ENCODE measurements at regions not wholly inside any gene's neighbourhood (a gene's known extent, or its start where the extent isn't known, plus 50 kb on each side); places are given as distances from the start of the nearest gene placed in this dataset.

GRCh38 chr10:121291376-121291775, 306.9 kb downstream of the FGFR2 start:
- no peaks in the 10 kb centered on the region for H3K9me3 Mint-ChIP-seq (ENCODE audit: unreplicated experiment)
- H2AFZ ChIP-seq (ENCODE audit: low read depth, low read length): no peak overlapping the region

GRCh38 chr10:121291823-121292222, 306.4 kb downstream of the FGFR2 start:
- H3K4me3 ChIP-seq (ENCODE audit: insufficient read depth, low read depth, low read length): no peak overlapping the region
- no peaks in the 10 kb centered on the region for H3K9me3 Mint-ChIP-seq (ENCODE audit: unreplicated experiment)
- peaks cover 3% of the 10 kb centered on the region for H3K9me3 ChIP-seq (ENCODE audit: insufficient read depth, low read depth, low read length)
- H3K27me3 ChIP-seq (ENCODE audit: insufficient read depth, low read length): no peaks in the 10 kb centered on the region
- no peaks in the 10 kb centered on the region for H3K4me1 Mint-ChIP-seq (ENCODE audit: low read depth, unreplicated experiment)
- H2AFZ ChIP-seq (ENCODE audit: low read depth, low read length): no peak overlapping the region
- H3K36me3 ChIP-seq (ENCODE audit: insufficient read depth, low read length): no peaks in the 10 kb centered on the region
- H3K4me1 ChIP-seq (ENCODE audit: insufficient read depth, low read length): no peaks in the 10 kb centered on the region
- no peaks in the 10 kb centered on the region for H3K79me2 ChIP-seq (ENCODE audit: insufficient read depth, low read length)
- H3K36me3 Mint-ChIP-seq (ENCODE audit: low read depth, unreplicated experiment): no peaks in the 10 kb centered on the region
- H4K20me1 ChIP-seq (ENCODE audit: insufficient read depth, low read length): no peaks in the 10 kb centered on the region
- H3K27me3 Mint-ChIP-seq (ENCODE audit: low read depth, unreplicated experiment): peaks cover 39% of the 10 kb centered on the region
- no peak overlapping the region for H3K9ac ChIP-seq (ENCODE audit: low read length)
- TF ChIP-seq CTCF (IDR thresholded peaks at IDR 0.05; ENCODE audit: insufficient read depth, low read depth, low read length) (no peak), EZH2 (IDR thresholded peaks at IDR 0.05; ENCODE audit: insufficient read depth, low read length) (no peak)
- no peak for DNase-seq (ENCODE audit: low read depth)
- no peak for FAIRE-seq
- H3K27ac Mint-ChIP-seq (ENCODE audit: unreplicated experiment): no peak overlapping the region
- H3K4me3 Mint-ChIP-seq (ENCODE audit: unreplicated experiment): no peak overlapping the region
- H3K4me2 ChIP-seq (ENCODE audit: low read length): no peak overlapping the region
- no peak overlapping the region for H3K27ac ChIP-seq (ENCODE audit: low read depth, low read length)

More at GRCh38 chr10:121291376-121291775, 306.9 kb downstream of the FGFR2 start:
- Histone ChIP-seq H4K20me1 (ENCODE audit: insufficient read depth, low read length) (no peaks in the 10 kb centered on the region), H3K9me3 (ENCODE audit: insufficient read depth, low read depth, low read length) (peaks cover 3% of the 10 kb centered on the region), H3K4me1 (ENCODE audit: insufficient read depth, low read length) (no peaks in the 10 kb centered on the region), H3K27ac (ENCODE audit: low read depth, low read length) (no peak overlapping the region), H3K4me3 (ENCODE audit: insufficient read depth, low read depth, low read length) (no peak overlapping the region), H3K27me3 (ENCODE audit: insufficient read depth, low read length) (no peaks in the 10 kb centered on the region), H3K9ac (ENCODE audit: low read length) (no peak overlapping the region), H3K36me3 (ENCODE audit: insufficient read depth, low read length) (no peaks in the 10 kb centered on the region), H3K79me2 (ENCODE audit: insufficient read depth, low read length) (no peaks in the 10 kb centered on the region), H3K4me2 (ENCODE audit: low read length) (no peak overlapping the region)
- Mint-ChIP-seq H3K4me1 (ENCODE audit: low read depth, unreplicated experiment) (no peaks in the 10 kb centered on the region), H3K4me3 (ENCODE audit: unreplicated experiment) (no peak overlapping the region), H3K27me3 (ENCODE audit: low read depth, unreplicated experiment) (peaks cover 40% of the 10 kb centered on the region), H3K36me3 (ENCODE audit: low read depth, unreplicated experiment) (no peaks in the 10 kb centered on the region), H3K27ac (ENCODE audit: unreplicated experiment) (no peak overlapping the region)
- TF ChIP-seq CTCF (IDR thresholded peaks at IDR 0.05; ENCODE audit: insufficient read depth, low read depth, low read length) (no peak), EZH2 (IDR thresholded peaks at IDR 0.05; ENCODE audit: insufficient read depth, low read length) (no peak)
- DNase-seq (ENCODE audit: low read depth) (no peak), FAIRE-seq (no peak)

GRCh38 chr10:121292321-121292720, 305.9 kb downstream of the FGFR2 start:
- Mint-ChIP-seq H3K27me3 (ENCODE audit: low read depth, unreplicated experiment) (peaks cover 37% of the 10 kb centered on the region), H3K9me3 (ENCODE audit: unreplicated experiment) (no peaks in the 10 kb centered on the region), H3K36me3 (ENCODE audit: low read depth, unreplicated experiment) (no peaks in the 10 kb centered on the region), H3K27ac (ENCODE audit: unreplicated experiment) (no peak overlapping the region), H3K4me1 (ENCODE audit: low read depth, unreplicated experiment) (no peaks in the 10 kb centered on the region), H3K4me3 (ENCODE audit: unreplicated experiment) (no peak overlapping the region)
- H3K36me3 ChIP-seq (ENCODE audit: insufficient read depth, low read length): no peaks in the 10 kb centered on the region
- no peak overlapping the region for H3K27ac ChIP-seq (ENCODE audit: low read depth, low read length)
- H3K27me3 ChIP-seq (ENCODE audit: insufficient read depth, low read length): no peaks in the 10 kb centered on the region
- H3K79me2 ChIP-seq (ENCODE audit: insufficient read depth, low read length): no peaks in the 10 kb centered on the region
- DNase-seq (ENCODE audit: low read depth) (no peak), FAIRE-seq (no peak)
- no peaks in the 10 kb centered on the region for H4K20me1 ChIP-seq (ENCODE audit: insufficient read depth, low read length)
- TF ChIP-seq EZH2 (IDR thresholded peaks at IDR 0.05; ENCODE audit: insufficient read depth, low read length) (no peak), CTCF (IDR thresholded peaks at IDR 0.05; ENCODE audit: insufficient read depth, low read depth, low read length) (no peak)
- H3K4me2 ChIP-seq (ENCODE audit: low read length): no peak overlapping the region
- H3K4me1 ChIP-seq (ENCODE audit: insufficient read depth, low read length): no peaks in the 10 kb centered on the region
- H3K4me3 ChIP-seq (ENCODE audit: insufficient read depth, low read depth, low read length): no peak overlapping the region
- no peak overlapping the region for H3K9ac ChIP-seq (ENCODE audit: low read length)
- H2AFZ ChIP-seq (ENCODE audit: low read depth, low read length): no peak overlapping the region
- peaks cover 3% of the 10 kb centered on the region for H3K9me3 ChIP-seq (ENCODE audit: insufficient read depth, low read depth, low read length)

All from astrocyte (in vitro differentiated cells and primary cell).